ENCODE measurements at regions not wholly inside any gene's neighbourhood (a gene's known extent, or its start where the extent isn't known, plus 50 kb on each side); places are given as distances from the start of the nearest gene placed in this dataset.

- DNase-seq, result no peak
Observed at GRCh38 chr17:45718791-45719190, 65.3 kb upstream of the CRHR1 start.

GRCh38 chr17:45719335-45720071 lies 64.6 kb upstream of the CRHR1 start:
- DNase-seq, result no peak

DNA sequence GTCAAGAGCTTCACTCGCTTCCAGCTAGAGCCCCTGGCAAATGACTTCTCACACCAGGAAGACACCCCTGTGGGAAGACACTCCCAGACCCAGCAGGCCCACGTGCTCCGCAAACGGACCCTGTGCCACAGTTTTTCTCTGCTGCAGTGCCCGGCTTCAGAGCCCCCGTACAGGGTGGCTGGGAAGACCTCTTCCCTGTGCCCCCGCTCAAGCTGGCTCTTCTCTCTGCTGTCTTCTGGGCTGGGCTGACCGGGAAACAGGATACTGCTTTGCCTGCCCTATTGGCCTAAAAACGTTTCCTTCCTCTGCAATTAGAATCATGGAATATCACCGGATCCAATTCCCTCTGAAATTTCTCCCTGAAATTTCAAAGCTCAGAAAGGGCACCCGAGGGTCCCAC lies 63.7 kb upstream of the CRHR1 start:
- no peak for DNase-seq

GRCh38 chr17:45722161-45722560 lies 62.0 kb upstream of the CRHR1 start:
- no peak for DNase-seq

DNA sequence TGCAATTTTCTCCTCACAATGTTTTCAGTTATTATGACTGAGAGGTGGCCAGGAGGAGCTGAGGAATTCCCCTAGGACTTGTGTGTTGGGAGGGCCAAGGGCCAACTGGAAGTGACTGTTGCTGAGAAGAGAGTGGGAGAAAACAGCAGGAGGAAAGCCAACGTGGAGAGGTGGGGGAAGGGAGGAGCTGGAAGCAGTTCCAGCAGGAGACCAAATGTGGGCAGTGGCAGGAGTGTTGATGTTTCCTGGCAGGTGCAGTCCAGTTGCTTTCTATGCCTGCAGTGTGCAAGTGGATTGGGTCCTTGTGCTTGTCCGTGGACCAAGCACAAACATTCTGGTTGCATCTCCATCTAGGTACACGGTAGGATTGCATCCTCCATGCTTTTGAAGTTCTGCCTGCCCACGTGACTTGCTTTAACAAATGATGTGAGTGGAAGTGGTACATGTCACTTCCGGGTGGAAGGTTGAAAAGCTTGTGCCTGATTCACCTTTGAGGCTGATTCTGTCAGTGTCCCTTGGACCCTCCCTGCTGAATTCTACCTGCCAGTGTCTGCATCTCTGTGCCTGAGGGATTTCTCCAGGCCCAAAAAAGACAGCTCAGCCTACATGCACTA lies 54.7 kb upstream of the CRHR1 start:
- DNase-seq, result no peak

- no peak for DNase-seq
Observed at GRCh38 chr17:45730192-45730591, 53.9 kb upstream of the CRHR1 start.

GRCh38 chr17:45731459-45731858 lies 52.7 kb upstream of the CRHR1 start:
- DNase-seq, result no peak

GRCh38 chr17:45732926-45733505 lies 51.1 kb upstream of the CRHR1 start:
- no peak for DNase-seq

DNA sequence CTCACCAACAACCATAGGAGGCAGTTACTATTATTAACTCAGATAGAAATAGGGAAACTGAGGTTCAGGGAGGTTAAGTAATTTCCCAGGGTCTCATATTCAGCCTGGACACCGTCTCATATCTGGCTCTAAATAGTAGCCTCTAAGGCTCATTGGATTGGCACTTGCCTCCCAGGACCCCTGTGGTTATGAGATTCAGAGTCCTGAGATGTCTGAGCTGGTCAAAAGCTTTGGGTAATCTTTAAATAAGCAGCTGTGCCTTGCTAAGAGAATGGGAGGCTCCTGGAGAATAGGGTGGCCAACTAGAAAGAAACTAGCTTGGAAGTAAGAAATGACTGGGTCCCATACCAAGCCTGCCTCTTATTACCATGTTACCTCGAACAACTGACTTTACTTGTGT lies 50.3 kb upstream of the CRHR1 start:
- no peak for DNase-seq

Measured in right lung (tissue), 2 donors.